GM18858 (cell line): ENCODE measurements at regions not wholly inside any gene's neighbourhood (a gene's known extent, or its start where the extent isn't known, plus 50 kb on each side); places are given as distances from the start of the nearest gene placed in this dataset.

Experiments
- ATAC-seq: cut with Tn5 transposase; IDR thresholded peaks from one replicate; pipeline ENCODE4 v1.9.1; 2021; ENCODE audit not compliant: unreplicated experiment

DNA sequence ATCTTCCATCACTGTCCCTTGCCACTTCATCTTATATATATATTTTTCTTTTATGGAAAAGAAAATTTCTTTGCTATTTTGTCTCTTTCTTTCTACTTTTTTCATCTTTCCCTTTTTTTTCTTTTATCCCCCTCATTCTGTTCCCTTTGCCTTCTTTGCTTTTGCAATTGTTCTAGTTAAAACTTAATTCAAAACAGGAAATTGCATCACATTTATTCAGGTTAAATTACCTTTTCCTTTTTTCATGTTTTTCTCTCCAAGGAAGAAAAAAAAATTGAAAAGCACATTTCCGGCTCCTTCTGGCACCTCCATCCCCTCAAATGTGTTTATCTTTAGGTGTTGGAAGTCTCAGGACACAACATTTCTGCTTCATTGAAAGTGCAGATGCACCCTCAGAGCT, 176.9 kb downstream of the FGF1 start:
- no peak for ATAC-seq

DNA sequence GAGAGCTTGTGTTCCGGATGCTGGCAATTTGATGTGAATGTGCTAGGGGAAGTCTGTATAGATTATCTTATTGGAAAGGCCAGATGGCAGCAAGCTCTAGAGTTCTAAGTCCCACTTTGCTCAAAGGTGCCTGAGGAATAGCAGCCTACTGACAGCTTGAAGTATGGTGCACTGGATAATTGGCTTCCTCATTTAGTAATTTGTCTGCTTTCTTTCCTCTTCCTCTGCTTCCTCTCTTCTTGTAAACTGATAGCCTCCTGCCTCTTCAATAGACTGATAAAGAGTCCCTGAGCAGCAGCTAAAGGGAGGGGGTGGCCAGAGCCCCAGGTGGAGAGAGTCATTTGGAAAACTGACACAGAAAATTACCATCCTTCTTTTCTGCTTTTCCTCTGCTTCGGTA, 177.3 kb downstream of the FGF1 start:
- ATAC-seq = no peak

DNA sequence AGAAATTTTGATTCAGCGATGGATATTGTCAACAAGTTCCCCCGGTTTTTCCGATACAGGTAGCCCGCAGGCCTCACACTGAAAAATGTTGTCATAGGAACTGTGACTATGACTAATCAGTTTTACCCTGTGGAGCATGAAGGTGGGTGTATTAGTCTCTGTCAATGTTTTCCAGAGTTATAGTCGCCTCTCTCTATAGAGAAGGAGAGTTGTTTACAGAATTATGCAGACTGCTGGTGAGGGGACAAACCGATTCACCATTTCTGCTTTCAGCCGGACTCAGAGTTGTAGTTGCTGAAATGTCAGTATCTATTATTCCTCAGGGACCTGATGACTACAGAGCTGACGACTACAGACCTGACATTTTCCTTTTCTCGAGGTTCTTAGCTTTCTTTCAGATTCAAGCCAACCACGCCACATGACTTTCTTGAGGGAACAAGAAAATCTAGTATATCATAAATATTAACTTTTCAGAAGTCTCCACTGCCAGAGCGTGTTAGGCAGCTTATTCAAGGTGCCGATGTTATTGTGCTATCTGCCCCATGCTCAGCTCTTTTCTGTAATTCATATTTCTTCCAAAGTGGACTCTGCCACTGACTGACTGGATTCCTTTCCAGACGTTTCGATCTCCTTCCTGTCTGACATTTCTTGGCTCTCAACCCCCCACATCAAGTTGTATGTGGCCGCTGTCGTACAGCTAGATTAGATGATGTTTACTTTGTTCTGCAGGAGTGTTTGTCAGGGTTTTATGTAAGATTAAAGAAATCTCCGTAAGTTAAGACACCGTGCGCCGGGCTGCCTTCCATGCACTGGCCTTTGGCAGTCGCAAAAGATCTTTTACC, 178.1 kb downstream of the FGF1 start:
- ATAC-seq = no peak

DNA sequence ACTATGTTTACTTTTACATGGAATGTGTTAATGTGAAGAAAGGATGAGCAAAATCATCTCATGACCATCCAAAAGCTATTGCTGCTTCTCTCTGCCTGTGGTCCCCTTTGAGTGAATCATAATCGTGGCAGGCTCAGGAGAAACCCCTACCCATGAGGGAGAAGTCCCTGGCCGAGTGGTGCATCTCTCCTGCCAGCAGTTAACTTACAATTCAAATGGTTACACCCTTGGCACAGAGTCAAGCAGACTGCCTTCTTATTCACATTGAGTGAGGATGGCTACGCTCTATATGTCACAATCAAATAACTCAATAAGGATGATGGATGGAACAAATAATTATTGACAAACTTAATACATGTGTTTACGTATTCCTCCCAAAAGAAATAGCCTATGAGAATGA, 179.1 kb downstream of the FGF1 start:
- no peak for ATAC-seq

DNA sequence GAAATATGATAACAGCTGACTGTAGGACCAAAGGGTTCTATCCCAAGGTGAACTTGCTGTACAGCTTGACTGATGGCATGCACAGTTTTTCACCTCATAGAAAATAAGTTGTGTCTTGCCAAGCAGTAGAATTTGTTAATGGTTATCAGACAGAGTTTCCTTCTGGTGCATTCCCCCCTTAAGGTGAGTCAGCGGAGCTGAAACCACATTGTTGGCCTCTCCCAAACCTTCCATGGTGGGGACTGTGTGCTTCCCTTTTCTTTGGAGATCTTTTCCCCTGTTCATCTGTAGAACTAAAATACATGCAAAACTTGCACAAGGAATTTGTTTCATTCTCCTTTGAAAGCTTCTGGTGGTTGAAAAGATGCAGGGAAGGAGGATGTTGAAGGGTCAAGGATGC, 179.8 kb downstream of the FGF1 start:
- no peak for ATAC-seq

DNA sequence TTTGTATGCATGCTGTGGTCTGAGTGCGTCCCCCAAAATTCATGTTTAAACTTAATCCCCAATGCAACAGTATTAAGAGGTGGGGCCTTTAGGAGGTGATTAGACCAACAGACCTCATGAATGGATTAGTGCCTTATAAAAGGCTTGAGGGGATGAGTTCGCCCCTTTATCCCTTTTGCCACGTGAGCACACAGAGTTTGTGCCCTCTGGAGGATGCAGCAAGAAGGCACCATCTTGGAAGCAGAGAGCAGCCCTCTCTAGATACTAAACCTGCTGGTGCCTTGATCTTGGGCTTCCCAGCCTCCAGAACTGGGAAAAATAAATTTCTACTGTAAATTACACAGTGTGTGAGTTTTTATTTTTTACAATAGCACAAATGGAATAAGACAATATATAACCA, 177.1 kb upstream of the SPRY4 start:
- ATAC-seq = no peak

DNA sequence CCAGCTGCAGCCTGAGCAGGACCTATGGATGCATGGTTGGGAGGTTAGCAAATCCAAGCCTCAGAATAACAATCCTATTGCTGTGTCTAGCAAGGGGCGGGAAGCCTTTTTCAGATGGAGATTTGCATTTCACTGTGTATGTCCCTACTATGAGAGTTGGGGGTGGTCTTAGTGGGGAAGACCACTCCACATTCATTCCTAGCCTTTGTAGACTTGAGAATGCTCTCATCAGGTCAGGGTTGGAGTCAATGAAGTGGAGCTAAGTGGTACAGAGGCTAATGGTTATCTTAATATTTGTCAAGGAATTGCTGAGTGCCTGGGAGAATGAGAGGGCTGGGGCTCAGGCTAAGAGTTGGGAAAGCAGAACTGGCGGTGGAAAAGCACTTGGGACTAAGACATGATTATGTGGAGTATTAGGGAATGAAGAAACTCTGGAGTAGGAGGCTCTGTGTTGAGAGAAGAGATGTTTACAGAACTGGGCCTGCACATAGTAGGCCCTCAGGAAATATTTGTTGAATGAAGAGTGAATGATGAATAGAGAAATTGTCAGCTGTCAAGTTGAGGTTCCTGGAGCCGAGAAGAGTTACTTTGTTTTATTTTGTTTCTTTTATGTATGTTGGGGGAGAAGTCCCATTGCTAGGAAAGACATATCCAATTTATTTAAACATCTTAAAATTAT, 175.5 kb upstream of the SPRY4 start:
- no peak for ATAC-seq

DNA sequence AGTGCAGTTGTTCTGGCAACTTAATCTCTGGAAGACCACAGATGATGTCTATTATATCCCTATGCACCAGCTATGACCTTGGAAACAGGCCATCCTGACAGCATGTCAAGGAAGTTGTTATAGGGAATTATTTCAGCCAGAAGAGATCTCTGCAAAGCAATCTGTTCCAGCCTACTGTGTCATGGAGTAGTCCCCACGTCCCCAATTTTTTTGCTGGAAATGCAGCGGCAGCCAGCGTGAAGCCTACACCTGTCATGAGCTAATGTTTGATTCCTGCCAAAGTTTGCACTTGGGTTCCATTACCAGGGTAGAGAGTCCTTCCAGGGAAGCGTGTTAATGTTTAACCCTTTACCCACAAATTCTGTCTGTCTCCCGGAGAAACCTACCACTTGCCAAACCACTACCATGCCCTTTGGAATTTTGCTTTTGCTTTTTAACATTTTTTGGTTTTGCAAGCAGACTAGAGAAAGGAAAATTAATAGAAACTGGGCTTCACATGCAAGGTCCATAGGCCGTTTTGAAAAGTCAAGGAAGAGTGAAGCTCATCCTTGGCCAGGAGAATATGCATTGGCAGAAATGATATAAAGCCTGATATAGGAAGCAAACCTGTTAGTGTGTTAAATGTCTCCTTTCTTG, 174.9 kb upstream of the SPRY4 start:
- ATAC-seq = no peak

DNA sequence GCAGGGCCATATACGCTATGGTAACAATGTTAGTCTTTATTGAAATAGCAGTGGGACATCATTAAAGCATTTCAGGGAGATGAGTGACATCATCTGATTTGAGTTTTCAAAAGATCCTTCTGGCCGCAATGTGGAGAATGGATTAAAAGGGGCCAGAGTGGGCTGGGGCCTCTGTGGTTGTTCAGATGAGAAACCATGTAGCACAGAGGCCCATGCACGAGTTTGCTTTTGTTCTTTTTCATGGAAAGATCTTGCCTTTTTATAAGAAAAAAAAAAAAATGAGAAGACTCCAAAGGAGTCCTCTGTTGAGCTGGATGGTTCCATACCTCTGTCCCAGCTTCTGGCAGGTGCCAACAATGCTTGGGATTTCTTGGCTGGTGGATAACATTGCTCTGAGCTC, 173.5 kb upstream of the SPRY4 start:
- ATAC-seq = no peak

DNA sequence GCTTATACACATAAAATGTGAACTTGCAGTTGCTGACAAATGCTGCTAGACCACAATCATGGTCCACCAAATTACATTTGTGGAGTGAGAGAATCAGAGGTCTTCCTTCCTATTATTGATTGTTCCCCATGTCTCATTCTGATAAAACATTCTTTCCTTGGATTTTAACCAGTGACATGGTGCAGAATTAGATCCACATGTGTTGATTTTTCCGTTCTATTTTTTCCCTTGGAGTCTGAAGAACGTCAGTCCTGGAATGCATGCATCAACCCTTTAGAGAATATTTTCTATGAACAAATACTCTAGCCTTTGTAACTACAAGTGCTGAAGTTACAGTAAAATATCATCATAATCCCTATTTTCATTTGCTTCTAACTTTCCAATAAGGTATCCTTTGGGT, 170.7 kb upstream of the SPRY4 start:
- ATAC-seq = no peak

DNA sequence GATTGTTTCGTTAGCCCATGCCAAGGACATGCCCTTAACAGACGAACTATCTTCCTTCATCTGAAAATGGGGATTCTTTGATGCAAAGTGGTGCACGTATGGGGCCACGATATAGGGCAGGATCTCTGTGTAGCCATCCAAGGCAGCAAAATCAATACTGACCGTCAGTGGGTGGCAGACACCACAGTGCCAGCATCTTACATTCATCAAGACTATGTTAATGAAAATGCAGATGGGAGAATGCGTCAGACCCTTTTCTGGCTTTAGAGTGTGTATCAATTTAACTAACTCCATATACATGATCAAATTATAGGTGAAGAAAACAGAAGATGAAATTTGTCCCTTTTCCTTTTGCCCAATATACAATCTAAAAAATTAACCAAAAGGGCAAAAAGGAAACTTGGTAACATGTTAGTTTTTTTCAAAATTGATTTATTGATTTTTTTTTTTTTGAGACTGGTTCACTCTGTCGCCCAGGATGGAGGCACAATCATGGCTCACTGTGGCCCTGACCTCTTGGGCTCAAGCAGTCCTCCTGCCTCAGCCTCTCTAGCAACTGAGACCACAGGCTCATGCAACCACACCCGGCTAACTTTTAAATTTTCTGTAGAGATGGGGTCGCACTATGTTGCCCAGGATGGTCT, 169.2 kb upstream of the SPRY4 start:
- ATAC-seq = no peak

DNA sequence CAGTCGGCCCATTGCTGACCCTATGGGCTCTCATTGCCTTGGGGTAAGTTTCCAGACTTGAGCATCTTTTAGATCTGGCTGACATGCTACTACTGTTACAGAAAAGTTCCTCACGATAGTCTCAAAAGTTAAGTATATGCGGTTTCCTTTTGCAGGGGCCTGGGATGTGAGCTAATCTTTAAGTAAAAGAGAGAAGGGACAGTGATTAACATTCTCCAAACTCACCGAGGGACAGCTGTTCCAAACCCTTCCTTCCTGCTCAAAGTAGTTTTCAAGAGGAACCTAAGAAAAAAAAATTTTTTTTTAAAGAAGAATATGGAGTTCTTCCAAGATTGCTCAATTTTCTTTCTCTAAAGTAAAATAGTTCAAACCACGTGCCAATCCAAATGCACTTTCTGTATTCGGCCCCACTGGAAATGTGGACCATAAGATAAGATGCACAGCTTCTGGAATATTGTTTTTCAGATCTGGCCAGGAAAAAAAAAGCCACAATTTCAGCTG, 168.0 kb upstream of the SPRY4 start:
- no peak for ATAC-seq

DNA sequence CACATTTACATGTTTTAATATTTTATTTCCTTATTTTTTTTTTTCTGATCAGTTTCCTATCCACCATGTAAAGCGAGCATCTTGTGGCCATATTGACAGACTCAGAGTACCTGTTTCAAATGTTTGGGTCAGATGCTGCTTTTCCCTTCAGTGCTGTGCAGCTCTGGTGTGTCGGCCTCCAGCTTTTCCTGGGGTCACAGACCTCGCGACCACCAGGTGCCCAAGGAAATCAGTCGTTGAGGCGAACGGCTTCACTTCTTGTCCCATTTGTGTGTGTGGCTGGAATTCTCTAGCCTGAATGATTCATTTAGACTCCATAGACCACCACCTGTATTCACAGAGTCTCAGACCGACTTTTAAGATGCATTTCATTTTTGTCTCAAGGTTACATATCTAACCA, 166.9 kb upstream of the SPRY4 start:
- ATAC-seq = no peak

DNA sequence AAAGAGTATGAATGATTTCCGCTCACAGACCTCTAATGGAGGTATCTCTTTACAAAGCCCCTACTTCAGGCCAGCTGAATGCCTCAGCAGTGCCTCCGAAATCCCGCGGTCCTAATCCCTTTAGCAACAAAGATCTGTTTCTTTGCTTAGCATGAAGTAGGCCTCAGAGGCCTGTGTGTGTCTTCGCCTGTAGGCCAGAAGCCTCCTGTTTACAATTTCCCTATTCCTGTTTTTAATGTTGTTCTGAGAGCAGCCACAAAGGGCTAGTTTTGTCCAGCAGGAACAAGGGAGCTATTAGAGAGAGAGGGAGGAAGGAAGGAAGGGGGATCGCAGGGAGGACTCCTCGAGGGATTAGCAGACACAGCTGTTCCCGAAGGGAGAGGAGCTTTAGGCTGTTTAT, 166.4 kb upstream of the SPRY4 start:
- no peak for ATAC-seq

DNA sequence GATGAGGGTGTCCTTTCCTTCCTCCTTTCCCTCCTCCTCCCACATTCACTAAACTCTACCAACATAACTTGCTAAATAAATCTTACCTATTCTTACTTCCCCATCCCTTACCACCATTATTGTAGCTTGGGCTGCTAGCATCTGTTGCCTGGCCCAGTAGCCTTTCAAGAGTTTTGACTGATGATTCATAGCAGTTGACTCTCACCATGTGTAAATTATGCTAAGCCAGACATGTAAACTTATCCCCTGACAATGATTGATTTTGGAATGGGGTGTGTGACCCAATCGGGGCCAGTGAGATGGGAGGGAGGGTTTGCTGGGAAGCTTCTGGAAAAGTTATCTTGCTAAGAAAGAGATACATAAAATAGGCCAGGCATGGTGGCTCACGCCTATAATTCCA, 161.8 kb upstream of the SPRY4 start:
- ATAC-seq = no peak

DNA sequence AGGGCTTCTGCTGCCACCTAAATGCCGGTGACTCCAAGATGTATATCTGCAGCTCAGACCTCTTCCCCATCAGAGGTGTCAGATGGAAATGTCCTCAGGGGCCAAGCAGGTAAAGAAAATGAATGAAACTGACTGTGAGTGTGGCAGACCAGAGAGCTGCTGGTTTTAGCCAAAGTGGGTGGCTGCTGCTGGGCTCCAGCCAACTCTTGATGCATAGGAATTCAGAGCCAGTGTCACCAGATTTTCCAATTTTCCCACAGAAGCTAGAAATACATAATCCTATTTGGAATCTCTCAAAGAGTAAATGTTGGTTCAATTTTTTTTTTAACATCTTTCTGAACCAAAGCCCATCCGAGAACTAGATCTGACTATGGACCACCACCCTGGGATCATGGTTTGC, 161.2 kb upstream of the SPRY4 start:
- ATAC-seq = no peak

DNA sequence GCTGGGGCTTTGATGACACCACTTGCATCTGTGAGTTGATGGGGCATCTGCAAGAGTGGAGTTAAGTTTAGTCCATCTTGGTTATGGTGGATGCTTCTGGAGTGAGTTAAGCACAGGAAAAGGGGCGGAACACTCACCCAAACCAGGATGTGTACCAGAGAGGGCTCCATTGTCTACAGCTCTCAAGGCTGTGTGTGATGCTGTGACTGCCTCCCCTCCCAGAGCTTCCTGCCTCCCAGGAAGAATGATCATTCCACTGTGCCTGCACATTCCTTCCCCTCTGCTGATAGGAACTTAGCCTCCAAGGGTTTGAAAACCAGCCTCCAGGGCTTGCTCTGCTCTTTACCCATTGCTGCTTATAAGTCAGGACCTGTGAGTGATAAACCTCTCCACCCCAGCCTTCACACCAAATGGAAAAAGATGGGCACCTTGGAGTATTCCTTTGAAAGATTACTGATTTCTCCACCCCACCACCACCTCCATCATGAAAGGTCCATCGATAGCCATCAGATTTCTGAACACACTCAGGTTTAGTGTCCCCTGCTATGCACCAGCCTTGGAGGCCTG, 160.1 kb upstream of the SPRY4 start:
- ATAC-seq = no peak

DNA sequence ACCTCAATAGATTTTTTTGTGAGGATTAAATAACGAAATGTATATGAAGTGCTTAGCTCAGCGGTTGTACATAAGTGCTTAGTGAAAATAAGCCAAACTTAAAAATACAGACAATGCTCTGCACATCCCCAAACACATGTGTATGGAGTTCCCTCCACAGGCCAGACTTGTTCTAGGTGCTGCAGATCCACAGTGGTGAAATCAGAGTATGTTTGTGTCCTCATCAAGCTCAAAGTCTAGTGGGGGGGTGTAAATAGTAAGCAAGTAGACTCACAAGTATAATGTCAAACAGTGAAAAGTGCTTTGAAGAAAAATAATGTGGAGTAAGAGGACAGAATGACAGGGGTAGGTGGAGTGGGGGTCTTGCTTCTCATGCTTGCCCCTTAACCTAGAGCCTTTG, 157.4 kb upstream of the SPRY4 start:
- no peak for ATAC-seq

DNA sequence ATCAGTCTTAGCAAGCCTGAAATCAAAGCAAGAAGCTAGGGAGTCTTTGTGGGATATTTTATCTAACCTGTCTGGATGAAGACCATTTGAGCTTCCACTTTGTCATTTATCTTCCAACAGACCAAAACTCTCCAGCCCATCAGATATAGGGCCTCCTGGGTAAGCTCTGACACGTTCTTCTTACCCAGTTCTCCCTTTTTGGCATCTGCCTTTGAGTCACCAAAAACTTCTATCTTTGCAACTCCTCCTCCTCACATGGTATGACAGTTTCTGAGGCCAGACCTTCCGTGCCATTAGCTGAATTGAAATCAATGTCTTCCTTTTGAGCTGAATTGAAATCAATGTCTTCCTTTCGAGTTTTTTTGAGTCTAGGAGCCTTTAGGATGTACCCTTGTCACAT, 156.6 kb upstream of the SPRY4 start:
- no peak for ATAC-seq

DNA sequence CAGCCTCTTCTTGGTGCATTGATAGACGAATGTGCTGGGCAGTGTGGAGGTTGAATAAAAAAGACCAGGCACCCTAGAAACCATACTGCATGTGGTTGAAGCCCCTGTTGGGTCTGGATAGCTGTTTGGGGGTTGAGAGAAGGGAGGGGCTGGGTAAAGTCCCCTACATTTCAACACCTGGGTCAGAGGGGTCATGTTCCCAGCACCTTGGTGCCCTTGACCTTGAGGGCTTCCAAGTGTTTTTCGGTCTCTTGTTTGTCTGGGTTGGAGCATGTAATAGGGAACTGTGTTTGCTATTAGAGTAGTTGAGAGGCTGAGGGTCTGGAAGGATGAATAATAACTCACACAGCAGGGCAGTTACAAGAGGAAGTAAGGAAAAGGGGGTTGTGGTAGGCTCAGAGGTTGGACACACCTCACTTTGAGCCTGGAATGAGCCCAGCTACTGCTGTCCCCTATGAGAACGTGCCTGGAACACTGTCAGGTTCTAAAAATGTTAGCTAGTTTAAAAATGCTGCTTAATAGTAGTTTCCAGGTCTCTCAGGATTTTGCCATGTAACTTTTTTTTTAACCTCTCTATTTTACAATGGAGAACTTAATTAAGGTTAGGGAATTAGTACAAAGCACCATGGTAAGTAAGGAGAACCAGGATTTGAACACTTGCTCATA, 155.2 kb upstream of the SPRY4 start:
- ATAC-seq = no peak

DNA sequence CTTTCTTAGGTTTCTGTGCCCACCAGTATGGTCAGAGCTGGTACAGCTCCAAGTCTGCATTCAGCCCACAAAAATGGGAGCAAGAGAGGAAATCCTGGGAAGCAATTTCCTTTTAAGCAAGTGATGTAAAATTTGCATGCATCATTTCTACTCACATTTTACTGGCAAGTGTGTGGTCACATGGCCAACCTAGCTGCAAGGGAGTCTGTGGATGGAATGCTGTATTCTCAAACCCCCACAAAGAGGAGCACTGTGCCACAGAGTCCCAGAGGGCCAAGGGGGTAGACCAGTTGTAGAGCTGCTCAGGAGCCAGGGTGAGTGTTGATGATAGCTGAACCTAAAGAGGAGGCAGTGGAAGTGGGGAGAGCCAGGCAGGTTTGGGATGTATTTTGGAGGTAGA, 154.3 kb upstream of the SPRY4 start:
- ATAC-seq = no peak
